ENCODE measurements at regions not wholly inside any gene's neighbourhood (a gene's known extent, or its start where the extent isn't known, plus 50 kb on each side); places are given as distances from the start of the nearest gene placed in this dataset.

- TF ChIP-seq ZNF720 (CRISPR knock-in tag; IDR thresholded peaks at IDR 0.05), result no peak
- no peak for TF ChIP-seq YY1 (IDR thresholded peaks at IDR 0.05; ENCODE audit: insufficient read depth, insufficient replicate concordance, low read depth, low read length)
- TF ChIP-seq EHMT2 (IDR thresholded peaks at IDR 0.05; ENCODE audit: borderline replicate concordance, low read depth, low read length), result no peak
- no peak for TF ChIP-seq ZBTB26 (CRISPR knock-in tag; IDR thresholded peaks at IDR 0.05; ENCODE audit: borderline replicate concordance)
- no peak for TF ChIP-seq MYC (CRISPR knock-in tag; IDR thresholded peaks at IDR 0.05; ENCODE audit: borderline replicate concordance)
- no peak for TF ChIP-seq POLR2A (IDR thresholded peaks at IDR 0.05; ENCODE audit: insufficient read depth in 1 of 2, low read depth in 2 of 2, low read length in 2 of 2)
- no peak for TF ChIP-seq ZNF274 (CRISPR knock-in tag; IDR thresholded peaks at IDR 0.05)
- no peak for TF ChIP-seq ZNF407 (CRISPR knock-in tag; IDR thresholded peaks at IDR 0.05; ENCODE audit: not compliant biosample characterization)
- no peak for TF ChIP-seq ZNF513 (CRISPR knock-in tag; conservative IDR thresholded peaks at IDR 0.05)
Measured at GRCh38 chr5:164335837-164336236, 830.4 kb downstream of the MAT2B start.
